HEK293 (cell line): ENCODE measurements at regions not wholly inside any gene's neighbourhood (a gene's known extent, or its start where the extent isn't known, plus 50 kb on each side); places are given as distances from the start of the nearest gene placed in this dataset.

Source experiments
- CTCF ChIA-PET: fragments of 350-600 bp; formaldehyde crosslinking; extraction: SDS; loops from one replicate; lab custom pipeline; 2021; ENCODE audit warnings: antibody characterized with exemption; lab: Yijun Ruan, JAX
- POLR2A ChIA-PET: fragments of 300-600 bp; formaldehyde crosslinking; extraction: SDS; loops from one replicate; lab custom pipeline; 2020; ENCODE audit warnings: antibody characterized with exemption, inconsistent platforms; lab: Yijun Ruan, JAX
- H3K27ac ChIP-seq: fragments of 200-500 bp; sonication (Bioruptor generic); 2 replicates; pipeline ENCODE4 v1.5.1; 2014; ENCODE audit warnings: low read depth, low read length, control low read depth, inconsistent platforms; ENCODE audit errors: extremely low read depth
- H3K36me3 ChIP-seq, 2 experiments: fragments of 200-500 bp in 1 of 2; sonication (Bioruptor generic) in 1 of 2; 1 replicate in 1 of 2; 2 replicates in 1 of 2; pipeline ENCODE4 v1.5.1; 2014 to 2017; ENCODE audit warnings: inconsistent platforms in 2 of 2, low read length in 2 of 2; ENCODE audit not compliant: control insufficient read depth in 2 of 2, insufficient read depth in 1 of 2
- H3K4me1 ChIP-seq: fragments of 200-500 bp; sonication (Bioruptor generic); 2 replicates; pipeline ENCODE4 v1.5.1; 2014; ENCODE audit warnings: mild to moderate bottlenecking, low read length, inconsistent platforms; ENCODE audit not compliant: control insufficient read depth, insufficient read depth
- H3K4me3 ChIP-seq: 2 replicates; pipeline ENCODE4 v1.5.1; 2011; ENCODE audit warnings: low read depth, mild to moderate bottlenecking, control low read depth, low read length, moderate library complexity
- H3K9me3 ChIP-seq: fragments of 200-500 bp; sonication (Bioruptor generic); 2 replicates; pipeline ENCODE4 v1.5.1; 2014; ENCODE audit warnings: low read depth, low read length, inconsistent platforms; ENCODE audit not compliant: control insufficient read depth, insufficient read depth
- BCL6B ChIP-seq: fragments of 450-650 bp; formaldehyde crosslinking; IDR thresholded peaks from 2 replicates; pipeline ENCODE4 v1.5.1; 2017; ENCODE audit warnings: missing biosample characterization, missing genetic modification characterization
- GLI4 ChIP-seq: fragments of 450-650 bp; formaldehyde crosslinking; IDR thresholded peaks from 2 replicates; pipeline ENCODE4 v1.5.1; 2016; ENCODE audit warnings: missing biosample characterization, missing genetic modification characterization
- INSM2 ChIP-seq: fragments of 450-650 bp; formaldehyde crosslinking; IDR thresholded peaks from 2 replicates; pipeline ENCODE4 v1.5.1; 2016; ENCODE audit warnings: missing biosample characterization, missing genetic modification characterization
- MYNN ChIP-seq: fragments of 450-650 bp; formaldehyde crosslinking; IDR thresholded peaks from 2 replicates; pipeline ENCODE4 v1.5.1; 2016; ENCODE audit warnings: missing biosample characterization, missing genetic modification characterization, borderline replicate concordance
- OVOL3 ChIP-seq: fragments of 450-650 bp; formaldehyde crosslinking; IDR thresholded peaks from 2 replicates; pipeline ENCODE4 v1.5.1; 2016; ENCODE audit warnings: missing biosample characterization, missing genetic modification characterization
- PBX3 ChIP-seq: sonication (generic); formaldehyde crosslinking; IDR thresholded peaks from 2 replicates; pipeline ENCODE4 v1.8.1; 2022; ENCODE audit warnings: mild to moderate bottlenecking, moderate library complexity, missing genetic modification reagents
- PRDM4 ChIP-seq: fragments of 450-650 bp; formaldehyde crosslinking; IDR thresholded peaks from 2 replicates; pipeline ENCODE4 v1.5.1; 2017; ENCODE audit warnings: missing biosample characterization, missing genetic modification characterization
- YY2 ChIP-seq: fragments of 450-650 bp; formaldehyde crosslinking; IDR thresholded peaks from 2 replicates; pipeline ENCODE4 v1.5.1; 2016; ENCODE audit warnings: missing biosample characterization, missing genetic modification characterization
- ZBTB17 ChIP-seq: fragments of 450-650 bp; formaldehyde crosslinking; IDR thresholded peaks from 2 replicates; pipeline ENCODE4 v1.5.1; 2016; ENCODE audit warnings: missing biosample characterization, missing genetic modification characterization
- ZBTB48 ChIP-seq: fragments of 450-650 bp; formaldehyde crosslinking; IDR thresholded peaks from 2 replicates; pipeline ENCODE4 v1.5.1; 2016; ENCODE audit warnings: missing biosample characterization, missing genetic modification characterization
- ZNF112 ChIP-seq: fragments of 450-650 bp; formaldehyde crosslinking; IDR thresholded peaks from 2 replicates; pipeline ENCODE4 v1.5.0; 2017; ENCODE audit warnings: missing biosample characterization, missing genetic modification characterization
- ZNF24 ChIP-seq: fragments of 450-650 bp; formaldehyde crosslinking; IDR thresholded peaks from 2 replicates; pipeline ENCODE4 v1.5.1; 2016; ENCODE audit warnings: missing biosample characterization, missing genetic modification characterization
- ZNF514 ChIP-seq: fragments of 450-650 bp; formaldehyde crosslinking; IDR thresholded peaks from 2 replicates; pipeline ENCODE4 v1.5.1; 2016; ENCODE audit warnings: missing biosample characterization, missing genetic modification characterization
- ZNF529 ChIP-seq: fragments of 450-650 bp; formaldehyde crosslinking; IDR thresholded peaks from 2 replicates; pipeline ENCODE4 v1.5.1; 2017; ENCODE audit warnings: missing genetic modification characterization, missing biosample characterization; ENCODE audit not compliant: insufficient replicate concordance
- ZNF571 ChIP-seq: fragments of 450-650 bp; formaldehyde crosslinking; IDR thresholded peaks from 2 replicates; pipeline ENCODE4 v1.5.0; 2017; ENCODE audit warnings: missing biosample characterization, missing genetic modification characterization
- ZNF768 ChIP-seq: fragments of 450-650 bp; formaldehyde crosslinking; IDR thresholded peaks from 2 replicates; pipeline ENCODE4 v1.5.1; 2018; ENCODE audit warnings: missing biosample characterization, mild to moderate bottlenecking, missing genetic modification characterization
- ZXDB ChIP-seq: fragments of 450-650 bp; formaldehyde crosslinking; IDR thresholded peaks from 2 replicates; pipeline ENCODE4 v1.5.1; 2016; ENCODE audit warnings: missing biosample characterization, missing genetic modification characterization
- TF ChIP-seq, protein P1 (sequence below): fragments of 450-650 bp; formaldehyde crosslinking; IDR thresholded peaks from 2 replicates; pipeline ENCODE4 v1.5.1; 2016; ENCODE audit warnings: missing biosample characterization, missing genetic modification characterization
- TF ChIP-seq, protein P2 (sequence below): fragments of 450-650 bp; formaldehyde crosslinking; IDR thresholded peaks from 2 replicates; pipeline ENCODE4 v1.5.1; 2016; ENCODE audit warnings: missing biosample characterization, missing genetic modification characterization
- TF ChIP-seq, protein P3 (sequence below): fragments of 450-650 bp; formaldehyde crosslinking; IDR thresholded peaks from 2 replicates; pipeline ENCODE4 v1.5.1; 2016; ENCODE audit warnings: missing biosample characterization, missing genetic modification characterization, low read depth

GRCh38 chr5:73375949-73376348 is 72.6 kb downstream of the FOXD1 start (continued):
- TF ChIP-seq PRDM4 (no peak), ZBTB17 (0 out of 2 replicates have a peak, but pooled peaks have one; percentile 2), GLI4 (tag by site-specific recombination) (no peak)
- TF ChIP-seq, protein P1, sequence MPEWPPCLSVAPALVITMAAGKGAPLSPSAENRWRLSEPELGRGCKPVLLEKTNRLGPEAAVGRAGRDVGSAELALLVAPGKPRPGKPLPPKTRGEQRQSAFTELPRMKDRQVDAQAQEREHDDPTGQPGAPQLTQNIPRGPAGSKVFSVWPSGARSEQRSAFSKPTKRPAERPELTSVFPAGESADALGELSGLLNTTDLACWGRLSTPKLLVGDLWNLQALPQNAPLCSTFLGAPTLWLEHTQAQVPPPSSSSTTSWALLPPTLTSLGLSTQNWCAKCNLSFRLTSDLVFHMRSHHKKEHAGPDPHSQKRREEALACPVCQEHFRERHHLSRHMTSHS (tag by site-specific recombination) = 0 out of 2 replicates have a peak, but pooled peaks have one; percentile 36
- TF ChIP-seq, protein P2, sequence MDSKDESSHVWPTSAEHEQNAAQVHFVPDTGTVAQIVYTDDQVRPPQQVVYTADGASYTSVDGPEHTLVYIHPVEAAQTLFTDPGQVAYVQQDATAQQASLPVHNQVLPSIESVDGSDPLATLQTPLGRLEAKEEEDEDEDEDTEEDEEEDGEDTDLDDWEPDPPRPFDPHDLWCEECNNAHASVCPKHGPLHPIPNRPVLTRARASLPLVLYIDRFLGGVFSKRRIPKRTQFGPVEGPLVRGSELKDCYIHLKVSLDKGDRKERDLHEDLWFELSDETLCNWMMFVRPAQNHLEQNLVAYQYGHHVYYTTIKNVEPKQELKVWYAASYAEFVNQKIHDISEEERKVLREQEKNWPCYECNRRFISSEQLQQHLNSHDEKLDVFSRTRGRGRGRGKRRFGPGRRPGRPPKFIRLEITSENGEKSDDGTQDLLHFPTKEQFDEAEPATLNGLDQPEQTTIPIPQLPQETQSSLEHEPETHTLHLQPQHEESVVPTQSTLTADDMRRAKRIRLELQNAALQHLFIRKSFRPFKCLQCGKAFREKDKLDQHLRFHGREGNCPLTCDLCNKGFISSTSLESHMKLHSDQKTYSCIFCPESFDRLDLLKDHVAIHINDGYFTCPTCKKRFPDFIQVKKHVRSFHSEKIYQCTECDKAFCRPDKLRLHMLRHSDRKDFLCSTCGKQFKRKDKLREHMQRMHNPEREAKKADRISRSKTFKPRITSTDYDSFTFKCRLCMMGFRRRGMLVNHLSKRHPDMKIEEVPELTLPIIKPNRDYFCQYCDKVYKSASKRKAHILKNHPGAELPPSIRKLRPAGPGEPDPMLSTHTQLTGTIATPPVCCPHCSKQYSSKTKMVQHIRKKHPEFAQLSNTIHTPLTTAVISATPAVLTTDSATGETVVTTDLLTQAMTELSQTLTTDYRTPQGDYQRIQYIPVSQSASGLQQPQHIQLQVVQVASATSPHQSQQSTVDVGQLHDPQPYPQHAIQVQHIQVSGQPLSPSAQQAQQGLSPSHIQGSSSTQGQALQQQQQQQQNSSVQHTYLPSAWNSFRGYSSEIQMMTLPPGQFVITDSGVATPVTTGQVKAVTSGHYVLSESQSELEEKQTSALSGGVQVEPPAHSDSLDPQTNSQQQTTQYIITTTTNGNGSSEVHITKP (tag by site-specific recombination) = no peak

DNA sequence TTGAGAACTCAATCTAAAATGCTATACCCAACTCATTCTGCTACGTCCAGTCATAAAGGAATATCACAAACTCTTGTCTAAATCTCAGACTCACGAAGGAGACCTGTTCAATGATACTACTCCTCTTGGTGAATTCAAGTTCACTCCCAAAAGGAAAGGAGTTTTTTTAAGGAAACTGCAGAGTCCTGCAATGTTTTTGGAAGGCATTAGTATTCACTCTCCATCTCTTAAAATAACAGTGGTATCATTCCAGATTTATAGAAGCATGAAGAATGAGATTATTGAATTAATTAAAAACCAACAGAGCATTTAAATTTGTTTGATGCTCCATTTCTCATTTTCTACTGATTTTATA is 73.4 kb downstream of the FOXD1 start:
- H3K27ac ChIP-seq = no peak overlapping the region
- ChIA-PET POLR2A (no interaction called here), CTCF (no interaction called here)
- peaks cover 54% of the 10 kb centered on the region for H3K4me1 ChIP-seq
- H3K36me3 ChIP-seq = no peaks in the 10 kb centered on the region
- 0 out of 2 replicates have a peak, but pooled peaks have one; percentile 8 for TF ChIP-seq ZXDB (tag by site-specific recombination)
- TF ChIP-seq ZNF112 = no peak
- H3K4me3 ChIP-seq = no peak overlapping the region
- H3K9me3 ChIP-seq = no peaks in the 10 kb centered on the region

DNA sequence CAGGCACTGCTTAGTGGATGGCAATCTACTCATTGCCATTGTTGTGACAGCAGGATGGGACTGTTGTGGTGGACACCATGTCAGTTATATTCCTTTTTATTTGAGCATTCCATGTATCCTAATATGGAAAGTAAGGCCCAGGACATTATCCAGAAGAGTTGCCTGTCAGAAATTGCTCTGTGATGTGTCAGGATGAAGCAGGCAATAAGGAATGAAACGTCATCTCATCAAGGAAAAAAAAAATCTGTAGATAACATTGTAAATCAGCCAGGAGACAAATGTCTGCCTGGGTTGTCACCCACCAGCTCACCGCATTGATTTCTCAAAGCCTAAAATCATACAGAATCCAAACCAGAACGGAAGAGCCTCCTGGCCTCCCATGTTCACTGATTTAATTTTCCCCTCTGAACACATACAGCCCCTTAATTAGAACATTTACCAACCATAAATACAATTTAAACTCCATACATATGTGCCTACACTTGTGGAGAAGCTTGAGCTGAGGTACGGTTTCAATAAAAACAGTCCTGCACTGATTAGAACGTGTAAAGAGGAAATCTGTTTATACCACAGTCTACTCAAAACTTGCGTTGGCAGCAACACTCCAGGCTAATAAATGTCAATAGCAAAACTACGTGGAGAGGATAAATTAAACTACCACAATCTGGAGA is 73.9 kb downstream of the FOXD1 start:
- no peak overlapping the region for H3K4me3 ChIP-seq
- H3K9me3 ChIP-seq = no peaks in the 10 kb centered on the region
- no peak overlapping the region for H3K27ac ChIP-seq
- H3K4me1 ChIP-seq = peaks cover 57% of the 10 kb centered on the region
- ChIA-PET CTCF (interaction anchor here (1.1 kb wide), 1 partner anchor 121 kb away, joined by 3 read pairs; no protein-coding TSS in a partner anchor), POLR2A (interaction anchor here (0.5 kb wide), 1 partner anchor 33 kb away, joined by 3 read pairs; no protein-coding TSS in a partner anchor)
- H3K36me3 ChIP-seq = no peaks in the 10 kb centered on the region
- TF ChIP-seq INSM2 = 0 out of 2 replicates have a peak, but pooled peaks have one; percentile 13
- no peak for TF ChIP-seq ZBTB48 (tag by site-specific recombination)
- TF ChIP-seq, protein P3, sequence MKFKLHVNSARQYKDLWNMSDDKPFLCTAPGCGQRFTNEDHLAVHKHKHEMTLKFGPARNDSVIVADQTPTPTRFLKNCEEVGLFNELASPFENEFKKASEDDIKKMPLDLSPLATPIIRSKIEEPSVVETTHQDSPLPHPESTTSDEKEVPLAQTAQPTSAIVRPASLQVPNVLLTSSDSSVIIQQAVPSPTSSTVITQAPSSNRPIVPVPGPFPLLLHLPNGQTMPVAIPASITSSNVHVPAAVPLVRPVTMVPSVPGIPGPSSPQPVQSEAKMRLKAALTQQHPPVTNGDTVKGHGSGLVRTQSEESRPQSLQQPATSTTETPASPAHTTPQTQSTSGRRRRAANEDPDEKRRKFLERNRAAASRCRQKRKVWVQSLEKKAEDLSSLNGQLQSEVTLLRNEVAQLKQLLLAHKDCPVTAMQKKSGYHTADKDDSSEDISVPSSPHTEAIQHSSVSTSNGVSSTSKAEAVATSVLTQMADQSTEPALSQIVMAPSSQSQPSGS = no peak
- no peak for TF ChIP-seq YY2 (tag by site-specific recombination)
- no peak for TF ChIP-seq ZNF529 (tag by site-specific recombination)
- TF ChIP-seq MYNN (tag by site-specific recombination) = no peak
- TF ChIP-seq ZNF571 (tag by site-specific recombination) = no peak
- no peak for TF ChIP-seq ZNF514 (tag by site-specific recombination)
- TF ChIP-seq ZNF24 (tag by site-specific recombination) = no peak
- TF ChIP-seq OVOL3 (tag by site-specific recombination) = no peak
- TF ChIP-seq PBX3 (CRISPR knock-in tag) = no peak
- TF ChIP-seq BCL6B (tag by site-specific recombination) = peak; percentile 7; the same call in 1 of the 2 replicates
- no peak for TF ChIP-seq ZNF768 (tag by site-specific recombination)
